ENCODE measurements at regions not wholly inside any gene's neighbourhood (a gene's known extent, or its start where the extent isn't known, plus 50 kb on each side); places are given as distances from the start of the nearest gene placed in this dataset.

DNA sequence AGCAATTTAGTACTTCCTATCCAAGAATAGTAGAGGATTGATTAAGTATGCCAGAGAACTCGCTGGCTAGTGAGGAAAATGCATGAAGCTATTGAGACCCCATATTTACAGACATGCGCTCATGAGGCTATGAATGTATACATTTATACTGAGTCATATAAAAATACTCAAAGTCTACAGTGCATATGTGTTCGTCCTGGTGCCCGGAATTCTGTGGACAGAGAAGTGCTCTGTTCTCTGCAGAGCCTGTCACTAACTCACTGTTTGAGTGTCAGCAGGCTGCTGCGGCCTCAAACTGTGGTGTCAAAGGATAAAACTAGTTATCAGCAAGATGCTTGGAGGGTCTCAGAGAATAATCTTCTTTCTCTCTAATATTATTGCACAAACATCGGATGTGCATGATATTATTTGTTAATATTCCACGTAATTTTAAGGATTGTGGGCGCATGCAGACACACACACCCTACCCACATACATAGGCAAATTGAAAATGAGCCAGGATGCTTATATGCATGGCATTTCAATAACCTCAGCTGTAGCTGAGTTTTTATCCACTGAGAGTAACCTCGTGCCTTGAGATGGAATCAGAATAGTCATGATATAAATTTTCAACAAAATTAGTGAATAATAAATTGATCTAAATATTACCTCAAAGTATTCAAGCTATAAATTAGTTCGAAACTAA lies 50.0 kb upstream of the TSC22D2 start:
- Histone ChIP-seq H3K4me1 (ENCODE audit: low read depth) (peaks cover 5% of the 10 kb centered on the region), H3K9me3 (no peaks in the 10 kb centered on the region), H3K4me3 (no peak overlapping the region), H3K36me3 (ENCODE audit: low read depth) (no peaks in the 10 kb centered on the region)
- no peak for ATAC-seq
- intact Hi-C loops (cut with DNase I, micrococcal nuclease): no loop called here
- TF ChIP-seq, protein P1, sequence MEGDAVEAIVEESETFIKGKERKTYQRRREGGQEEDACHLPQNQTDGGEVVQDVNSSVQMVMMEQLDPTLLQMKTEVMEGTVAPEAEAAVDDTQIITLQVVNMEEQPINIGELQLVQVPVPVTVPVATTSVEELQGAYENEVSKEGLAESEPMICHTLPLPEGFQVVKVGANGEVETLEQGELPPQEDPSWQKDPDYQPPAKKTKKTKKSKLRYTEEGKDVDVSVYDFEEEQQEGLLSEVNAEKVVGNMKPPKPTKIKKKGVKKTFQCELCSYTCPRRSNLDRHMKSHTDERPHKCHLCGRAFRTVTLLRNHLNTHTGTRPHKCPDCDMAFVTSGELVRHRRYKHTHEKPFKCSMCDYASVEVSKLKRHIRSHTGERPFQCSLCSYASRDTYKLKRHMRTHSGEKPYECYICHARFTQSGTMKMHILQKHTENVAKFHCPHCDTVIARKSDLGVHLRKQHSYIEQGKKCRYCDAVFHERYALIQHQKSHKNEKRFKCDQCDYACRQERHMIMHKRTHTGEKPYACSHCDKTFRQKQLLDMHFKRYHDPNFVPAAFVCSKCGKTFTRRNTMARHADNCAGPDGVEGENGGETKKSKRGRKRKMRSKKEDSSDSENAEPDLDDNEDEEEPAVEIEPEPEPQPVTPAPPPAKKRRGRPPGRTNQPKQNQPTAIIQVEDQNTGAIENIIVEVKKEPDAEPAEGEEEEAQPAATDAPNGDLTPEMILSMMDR (IDR thresholded peaks at IDR 0.05): no peak
- no peak for DNase-seq

DNA sequence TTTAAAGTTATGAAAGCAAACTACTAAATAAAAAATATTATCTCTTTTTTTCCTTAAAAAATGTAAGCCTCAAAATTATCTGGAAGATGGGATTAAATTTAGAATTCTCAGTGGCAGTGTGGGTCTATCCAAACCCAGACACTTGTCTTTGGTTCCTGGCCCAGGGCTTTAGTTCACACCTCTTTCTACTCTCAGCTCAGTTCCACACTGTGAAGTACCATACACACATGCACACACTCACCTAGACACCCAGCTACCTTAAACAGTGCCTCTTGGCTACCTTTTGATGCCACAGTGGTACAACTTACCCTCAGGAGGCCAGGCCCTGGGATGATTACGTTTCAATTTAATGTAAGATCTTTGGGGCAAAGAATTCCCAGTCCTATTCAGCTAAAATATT lies 51.0 kb upstream of the TSC22D2 start:
- DNase-seq: no peak
- no peaks in the 10 kb centered on the region for H3K36me3 ChIP-seq (ENCODE audit: low read depth)
- no peak overlapping the region for H3K4me3 ChIP-seq
- no peak for ATAC-seq
- no peaks in the 10 kb centered on the region for H3K9me3 ChIP-seq
- intact Hi-C loops (cut with DNase I, micrococcal nuclease): no loop called here
- H3K4me1 ChIP-seq (ENCODE audit: low read depth): no peaks in the 10 kb centered on the region
- TF ChIP-seq, protein P1 (IDR thresholded peaks at IDR 0.05): no peak

DNA sequence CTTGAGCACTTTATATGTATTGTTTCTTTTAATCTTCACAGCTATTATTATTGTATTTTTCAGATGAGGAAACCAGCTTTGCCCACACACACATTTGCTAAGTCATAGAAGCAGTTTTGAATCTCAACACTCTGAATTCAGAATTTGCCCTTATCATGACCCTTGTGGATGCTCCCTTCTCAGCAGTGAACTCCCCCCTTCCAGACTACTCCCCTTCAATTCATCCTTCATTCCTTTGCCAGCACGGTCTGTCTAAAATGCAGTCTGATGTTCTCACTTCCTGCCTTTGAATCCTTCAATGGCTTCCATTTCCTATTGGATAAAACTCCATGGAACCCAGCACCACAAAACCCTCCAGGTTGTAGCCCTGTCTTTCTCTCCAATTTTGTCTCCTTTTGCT lies 52.5 kb upstream of the TSC22D2 start:
- H3K36me3 ChIP-seq (ENCODE audit: low read depth): no peaks in the 10 kb centered on the region
- ATAC-seq: no peak
- no peaks in the 10 kb centered on the region for H3K4me1 ChIP-seq (ENCODE audit: low read depth)
- intact Hi-C loops (cut with DNase I, micrococcal nuclease): no loop called here
- TF ChIP-seq, protein P1 (IDR thresholded peaks at IDR 0.05): no peak
- DNase-seq: no peak
- H3K9me3 ChIP-seq: no peaks in the 10 kb centered on the region
- no peak overlapping the region for H3K4me3 ChIP-seq

DNA sequence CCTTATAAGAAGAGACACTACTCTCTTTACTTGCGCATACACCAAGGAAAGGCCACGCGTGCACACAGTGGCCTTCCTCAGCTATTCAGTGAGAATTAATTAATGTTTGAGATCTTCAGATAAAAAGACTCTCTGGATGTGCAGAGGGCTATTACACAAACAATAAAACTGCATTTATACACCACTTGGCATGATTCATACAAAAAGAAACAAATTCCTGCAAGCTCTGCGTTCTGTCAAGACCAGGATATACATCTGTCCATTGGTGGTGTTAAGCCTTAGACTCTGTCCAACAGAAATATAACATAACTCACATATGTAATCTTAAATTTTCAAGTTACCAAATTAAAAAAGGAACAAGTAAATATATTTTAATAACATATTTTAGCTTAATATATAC lies 55.2 kb upstream of the TSC22D2 start:
- no peaks in the 10 kb centered on the region for H3K36me3 ChIP-seq (ENCODE audit: low read depth)
- H3K4me1 ChIP-seq (ENCODE audit: low read depth): no peaks in the 10 kb centered on the region
- no peak overlapping the region for H3K4me3 ChIP-seq
- intact Hi-C loops (cut with DNase I, micrococcal nuclease): no loop called here
- no peaks in the 10 kb centered on the region for H3K9me3 ChIP-seq
- no peak for DNase-seq
- TF ChIP-seq, protein P1 (IDR thresholded peaks at IDR 0.05): no peak
- no peak for ATAC-seq

DNA sequence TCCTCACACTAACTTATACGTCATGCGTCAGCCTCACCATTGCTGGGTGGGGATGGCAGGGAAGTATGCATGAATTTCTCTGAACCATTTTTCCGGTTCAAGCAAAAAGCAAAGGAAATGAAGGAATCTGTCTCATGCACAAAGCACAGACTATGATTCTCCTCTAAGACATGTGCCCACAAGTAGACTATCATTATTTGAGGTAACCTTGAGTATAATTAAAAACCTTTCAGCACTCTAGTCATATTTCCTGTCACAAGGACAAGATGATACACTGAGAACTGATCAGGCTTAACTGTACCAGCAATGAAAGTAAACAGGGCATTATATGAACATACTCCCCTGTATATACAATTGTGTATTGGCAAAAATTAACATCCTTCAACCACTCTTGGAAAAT lies 56.7 kb upstream of the TSC22D2 start:
- DNase-seq (no peak), ATAC-seq (no peak)
- Histone ChIP-seq H3K9me3 (no peaks in the 10 kb centered on the region), H3K36me3 (ENCODE audit: low read depth) (no peaks in the 10 kb centered on the region), H3K4me3 (no peak overlapping the region), H3K4me1 (ENCODE audit: low read depth) (no peaks in the 10 kb centered on the region)
- intact Hi-C loops (cut with DNase I, micrococcal nuclease): no loop called here
- TF ChIP-seq, protein P1 (IDR thresholded peaks at IDR 0.05): no peak
